Fibroblast of mammary gland (primary cell): ENCODE measurements at regions not wholly inside any gene's neighbourhood (a gene's known extent, or its start where the extent isn't known, plus 50 kb on each side); places are given as distances from the start of the nearest gene placed in this dataset.

Source experiments
- DNase-seq: peaks from one replicate; pipeline ENCODE4 v3.0.0-alpha.2; 2010; ENCODE audit warnings: low read depth
- H3K4me3 ChIP-seq: 2 replicates; pipeline ENCODE4 v1.5.1; 2011; ENCODE audit warnings: low read depth, mild to moderate bottlenecking, low read length, moderate library complexity; ENCODE audit not compliant: control insufficient read depth
- TF ChIP-seq, protein P1 (sequence below): conservative IDR thresholded peaks from 2 replicates; pipeline ENCODE4 v1.5.1; 2011; ENCODE audit warnings: low read depth, low read length, inconsistent platforms; ENCODE audit not compliant: control insufficient read depth, insufficient read depth

DNA sequence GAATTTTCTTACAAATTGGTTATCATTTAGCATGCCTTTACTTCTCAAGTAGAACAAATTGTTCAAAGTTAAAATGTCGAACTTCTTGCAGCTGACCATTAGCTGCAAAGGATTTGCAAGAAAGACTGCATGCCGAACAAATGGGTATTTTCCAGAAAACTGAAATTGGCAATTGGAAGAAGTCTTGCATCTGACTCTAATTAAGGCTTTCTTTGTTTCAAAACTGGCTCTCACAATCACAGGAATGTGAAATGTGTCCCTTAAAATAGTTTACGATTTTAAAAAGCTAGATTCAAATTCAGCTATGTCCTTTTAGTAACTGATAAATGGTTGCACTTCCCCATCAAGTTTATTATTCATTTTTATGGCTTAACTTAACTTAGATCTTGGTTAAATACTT, 207.9 kb downstream of the ARL4A start:
- TF ChIP-seq, protein P1, sequence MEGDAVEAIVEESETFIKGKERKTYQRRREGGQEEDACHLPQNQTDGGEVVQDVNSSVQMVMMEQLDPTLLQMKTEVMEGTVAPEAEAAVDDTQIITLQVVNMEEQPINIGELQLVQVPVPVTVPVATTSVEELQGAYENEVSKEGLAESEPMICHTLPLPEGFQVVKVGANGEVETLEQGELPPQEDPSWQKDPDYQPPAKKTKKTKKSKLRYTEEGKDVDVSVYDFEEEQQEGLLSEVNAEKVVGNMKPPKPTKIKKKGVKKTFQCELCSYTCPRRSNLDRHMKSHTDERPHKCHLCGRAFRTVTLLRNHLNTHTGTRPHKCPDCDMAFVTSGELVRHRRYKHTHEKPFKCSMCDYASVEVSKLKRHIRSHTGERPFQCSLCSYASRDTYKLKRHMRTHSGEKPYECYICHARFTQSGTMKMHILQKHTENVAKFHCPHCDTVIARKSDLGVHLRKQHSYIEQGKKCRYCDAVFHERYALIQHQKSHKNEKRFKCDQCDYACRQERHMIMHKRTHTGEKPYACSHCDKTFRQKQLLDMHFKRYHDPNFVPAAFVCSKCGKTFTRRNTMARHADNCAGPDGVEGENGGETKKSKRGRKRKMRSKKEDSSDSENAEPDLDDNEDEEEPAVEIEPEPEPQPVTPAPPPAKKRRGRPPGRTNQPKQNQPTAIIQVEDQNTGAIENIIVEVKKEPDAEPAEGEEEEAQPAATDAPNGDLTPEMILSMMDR = no peak
- peak; percentile 40 for DNase-seq
- no peak overlapping the region for H3K4me3 ChIP-seq

DNA sequence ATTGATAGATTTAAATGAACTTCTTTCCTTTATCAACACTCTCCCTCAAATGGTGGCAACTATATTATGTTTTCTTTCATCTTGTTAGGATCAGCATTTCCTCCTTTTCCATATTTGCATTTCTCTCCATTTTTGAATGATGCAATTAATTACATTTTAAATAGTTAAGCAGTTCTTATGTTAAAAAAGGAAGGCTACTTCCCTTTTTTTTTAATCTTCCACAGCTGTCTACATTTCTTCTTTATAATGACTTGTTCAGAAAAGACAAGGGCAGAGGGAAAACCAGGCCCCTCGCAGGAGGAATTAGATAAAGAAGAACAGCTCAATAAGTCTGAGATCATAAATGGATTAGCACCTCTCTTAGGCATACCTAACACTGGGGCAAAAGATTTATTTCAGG, 208.9 kb downstream of the ARL4A start:
- H3K4me3 ChIP-seq = no peak overlapping the region
- TF ChIP-seq, protein P1 = no peak
- no peak for DNase-seq

DNA sequence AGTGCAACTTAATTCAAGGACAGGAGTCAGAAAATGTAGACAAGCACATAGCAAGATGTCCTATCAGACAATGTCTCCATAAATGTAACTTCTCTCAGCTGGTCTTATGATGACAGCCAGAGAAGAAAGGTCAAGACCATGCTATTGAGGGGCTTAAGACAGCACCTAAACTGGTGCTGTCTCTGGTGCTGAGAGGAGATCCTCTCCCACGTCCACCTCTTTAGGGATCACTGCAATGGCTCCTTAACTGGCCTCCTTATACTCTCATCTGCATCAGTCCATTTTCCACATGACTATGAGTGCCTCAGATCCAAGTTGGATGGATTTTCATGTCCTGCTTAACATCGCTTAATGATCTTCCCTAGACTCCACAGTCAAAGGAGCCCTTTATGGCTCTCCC, 210.6 kb downstream of the ARL4A start:
- DNase-seq = no peak
- TF ChIP-seq, protein P1 = no peak
- H3K4me3 ChIP-seq = no peak overlapping the region

DNA sequence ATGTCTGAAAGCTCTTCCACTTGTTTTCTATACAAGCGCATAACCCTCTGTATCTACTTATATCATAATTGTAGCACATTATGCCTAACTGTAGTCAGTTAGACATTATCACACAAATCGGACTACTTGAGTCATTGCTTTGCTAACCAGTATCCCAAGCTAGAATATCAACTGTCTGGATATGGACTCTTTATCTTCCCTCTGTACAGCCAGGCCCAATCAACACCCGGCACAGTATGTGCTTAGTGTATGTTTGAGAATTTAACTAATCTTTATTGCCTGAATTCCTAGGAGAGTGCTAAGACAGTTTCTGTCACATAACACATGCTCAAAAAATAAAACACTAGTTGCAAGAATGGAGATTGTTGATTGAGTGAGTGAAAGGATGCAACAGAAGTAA, 211.2 kb downstream of the ARL4A start:
- no peak for DNase-seq
- TF ChIP-seq, protein P1 = no peak
- no peak overlapping the region for H3K4me3 ChIP-seq

DNA sequence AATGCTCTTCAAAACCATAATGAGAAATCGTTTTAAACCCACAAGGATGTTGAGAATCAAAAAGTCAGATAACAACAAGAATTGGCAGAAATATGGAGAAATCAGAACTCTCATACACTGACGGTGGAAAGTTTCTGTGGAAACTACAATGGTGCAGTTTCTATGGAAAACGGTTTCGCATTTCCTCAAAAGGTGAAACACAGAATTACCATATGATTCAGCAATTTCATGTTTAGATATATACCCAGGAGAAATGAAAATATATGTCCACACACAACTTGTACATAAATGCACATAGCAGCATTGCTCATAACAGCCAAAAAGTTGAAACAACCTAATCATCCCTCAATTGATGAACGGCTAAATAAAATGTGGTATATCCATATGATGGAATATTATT, 218.2 kb downstream of the ARL4A start:
- no peak for DNase-seq
- H3K4me3 ChIP-seq = no peak overlapping the region
- TF ChIP-seq, protein P1 = no peak

DNA sequence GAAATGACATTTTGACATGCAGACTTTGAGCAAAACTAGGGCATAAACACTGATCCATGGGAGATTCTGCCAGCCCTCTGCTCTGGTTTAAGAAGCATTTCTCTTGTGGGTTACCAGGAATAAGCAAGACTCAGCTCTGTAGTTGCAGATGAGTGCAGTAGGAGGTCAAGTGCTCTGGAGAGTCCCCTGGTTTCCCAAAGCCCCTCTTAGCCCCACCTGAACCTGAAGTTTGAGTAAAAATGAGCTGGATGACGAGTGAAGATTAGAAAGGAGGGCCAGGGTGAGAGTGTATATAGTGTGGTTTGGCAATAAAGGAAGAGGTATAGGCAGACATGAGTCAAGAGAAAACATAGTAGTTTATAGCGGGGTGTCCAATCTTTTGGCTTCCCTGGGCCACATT, 220.3 kb downstream of the ARL4A start:
- TF ChIP-seq, protein P1 = no peak
- no peak for DNase-seq
- H3K4me3 ChIP-seq = no peak overlapping the region

DNA sequence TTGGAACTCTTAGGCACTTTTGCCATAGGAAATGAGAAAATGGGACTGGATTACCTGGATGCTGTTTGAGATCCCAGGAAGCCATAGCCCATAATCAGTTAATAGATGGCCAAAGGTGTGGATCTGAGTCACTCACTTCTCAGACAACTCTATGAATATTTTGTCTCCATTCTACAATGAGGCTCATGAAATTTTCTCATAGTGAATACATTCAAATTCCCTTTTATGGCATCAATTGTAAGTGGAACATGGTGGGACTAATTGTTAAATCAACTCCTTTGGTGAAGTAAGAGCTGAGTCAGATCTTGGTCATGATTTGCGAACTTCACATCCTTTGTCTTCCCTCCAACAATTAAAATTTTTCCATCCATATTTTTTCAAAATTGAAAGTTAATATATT, 222.1 kb downstream of the ARL4A start:
- TF ChIP-seq, protein P1 = no peak
- no peak overlapping the region for H3K4me3 ChIP-seq
- no peak for DNase-seq
